H9 (cell line): ENCODE measurements at regions not wholly inside any gene's neighbourhood (a gene's known extent, or its start where the extent isn't known, plus 50 kb on each side); places are given as distances from the start of the nearest gene placed in this dataset.
"Not testable (repeated sequence)": the region's sequence is repeated elsewhere in the genome, so short reads cannot be mapped to it uniquely, and the experiment has no call there.

Source experiments
- DNase-seq: peaks from one replicate; pipeline ENCODE4 v3.0.0-alpha.2; 2017
- H2AFZ ChIP-seq: one replicate; pipeline ENCODE4 v1.6.1; 2013; ENCODE audit warnings: mild to moderate bottlenecking, low read length, control low read depth, moderate library complexity
- H2AK5ac ChIP-seq: 2 replicates; pipeline ENCODE4 v1.6.1; 2013; ENCODE audit warnings: low read length, control low read depth, mixed read lengths; ENCODE audit not compliant: insufficient read length
- H2BK120ac ChIP-seq: one replicate; pipeline ENCODE4 v1.6.1; 2013; ENCODE audit warnings: low read depth, mild to moderate bottlenecking, low read length, control low read depth, inconsistent platforms; ENCODE audit not compliant: poor library complexity, severe bottlenecking
- H2BK12ac ChIP-seq: 2 replicates; pipeline ENCODE4 v1.6.1; 2013; ENCODE audit warnings: low read length, control low read depth, mixed read lengths, low read depth; ENCODE audit not compliant: insufficient read length
- H2BK15ac ChIP-seq: 2 replicates; pipeline ENCODE4 v1.6.1; 2013; ENCODE audit warnings: low read depth, low read length, control low read depth
- H2BK20ac ChIP-seq: one replicate; pipeline ENCODE4 v1.6.1; 2013; ENCODE audit warnings: low read depth, mild to moderate bottlenecking, low read length, control low read depth, inconsistent platforms; ENCODE audit not compliant: poor library complexity, severe bottlenecking
- H2BK5ac ChIP-seq: 2 replicates; pipeline ENCODE4 v1.6.1; 2013; ENCODE audit warnings: low read length, control low read depth, mixed read lengths; ENCODE audit not compliant: insufficient read length
- H3K14ac ChIP-seq: 2 replicates; pipeline ENCODE4 v1.6.1; 2013; ENCODE audit warnings: low read length, control low read depth; ENCODE audit not compliant: insufficient read depth
- H3K18ac ChIP-seq: 2 replicates; pipeline ENCODE4 v1.6.1; 2013; ENCODE audit warnings: low read depth, mild to moderate bottlenecking, mixed read lengths, low read length, control low read depth; ENCODE audit not compliant: insufficient read length
- H3K23ac ChIP-seq: 2 replicates; pipeline ENCODE4 v1.6.1; 2013; ENCODE audit warnings: low read length, control low read depth, mixed read lengths, low read depth; ENCODE audit not compliant: insufficient read length
- H3K23me2 ChIP-seq: 2 replicates; pipeline ENCODE4 v1.6.1; 2013; ENCODE audit warnings: low read depth, mild to moderate bottlenecking, mixed read lengths, low read length, control low read depth; ENCODE audit not compliant: insufficient read length, poor library complexity, severe bottlenecking
- H3K27ac ChIP-seq: 2 replicates; pipeline ENCODE4 v1.5.1; 2013; ENCODE audit warnings: low read length, control low read depth, mixed read lengths, low read depth; ENCODE audit not compliant: insufficient read length
- H3K27me3 ChIP-seq: 2 replicates; pipeline ENCODE4 v1.6.1; 2013; ENCODE audit warnings: low read length, control low read depth, inconsistent platforms; ENCODE audit not compliant: insufficient read depth
- H3K4ac ChIP-seq: 2 replicates; pipeline ENCODE4 v1.6.1; 2013; ENCODE audit warnings: low read depth, mild to moderate bottlenecking, control low read depth, inconsistent platforms, low read length, moderate library complexity
- H3K4me1 ChIP-seq: 2 replicates; pipeline ENCODE4 v1.6.1; 2013; ENCODE audit warnings: low read length, control low read depth, inconsistent platforms; ENCODE audit not compliant: insufficient read depth
- H3K4me2 ChIP-seq: 2 replicates; pipeline ENCODE4 v1.6.1; 2013; ENCODE audit warnings: low read length, control low read depth, mixed read lengths; ENCODE audit not compliant: insufficient read length, insufficient read depth
- H3K56ac ChIP-seq: 2 replicates; pipeline ENCODE4 v1.6.1; 2013; ENCODE audit warnings: low read depth, mild to moderate bottlenecking, mixed read lengths, low read length, control low read depth; ENCODE audit not compliant: insufficient read length
- H3K79me1 ChIP-seq: 2 replicates; pipeline ENCODE4 v1.6.1; 2013; ENCODE audit warnings: low read depth, mild to moderate bottlenecking, moderate library complexity, low read length, control low read depth, inconsistent platforms; ENCODE audit not compliant: insufficient read depth, poor library complexity, severe bottlenecking
- H3K79me2 ChIP-seq: 2 replicates; pipeline ENCODE4 v1.6.1; 2013; ENCODE audit warnings: low read length, control low read depth, inconsistent platforms; ENCODE audit not compliant: insufficient read depth
- H3K9ac ChIP-seq: 2 replicates; pipeline ENCODE4 v1.6.1; 2013; ENCODE audit warnings: low read length, control low read depth, mixed read lengths; ENCODE audit not compliant: insufficient read length; ENCODE audit errors: extremely low read depth
- H3K9me3 ChIP-seq: one replicate; pipeline ENCODE4 v1.6.1; 2013; ENCODE audit warnings: low read depth, low read length, inconsistent platforms; ENCODE audit not compliant: control insufficient read depth
- H3T11ph ChIP-seq: one replicate; pipeline ENCODE4 v1.6.1; 2013; ENCODE audit warnings: mild to moderate bottlenecking, low read length, control low read depth, inconsistent platforms
- H4K20me1 ChIP-seq: one replicate; pipeline ENCODE4 v1.6.1; 2013; ENCODE audit not compliant: control insufficient read depth, insufficient read length, insufficient read depth
- H4K5ac ChIP-seq: 2 replicates; pipeline ENCODE4 v1.6.1; 2013; ENCODE audit warnings: low read depth, mild to moderate bottlenecking, mixed read lengths, low read length, control low read depth; ENCODE audit not compliant: insufficient read length
- H4K8ac ChIP-seq: replicated peaks from 2 replicates; pipeline ENCODE4 v1.6.1; 2013; ENCODE audit warnings: low read length, control low read depth, mixed read lengths, low read depth; ENCODE audit not compliant: insufficient read length
- H4K91ac ChIP-seq: 2 replicates; pipeline ENCODE4 v1.6.1; 2013; ENCODE audit warnings: low read depth, mild to moderate bottlenecking, moderate library complexity, mixed read lengths, low read length, control low read depth; ENCODE audit not compliant: insufficient read length
- H3K27ac Mint-ChIP-seq, 3 experiments: 2 replicates in 2 of 3; 3 replicates in 1 of 3; pipeline ENCODE4 v1.8.0; 2020 to 2021; ENCODE audit warnings: mixed read lengths in 3 of 3, mild to moderate bottlenecking in 1 of 3, moderate library complexity in 1 of 3
- H3K27me3 Mint-ChIP-seq: 2 replicates; pipeline ENCODE4 v1.8.0; 2021; ENCODE audit warnings: low read depth, mild to moderate bottlenecking, moderate library complexity, mixed read lengths
- H3K36me3 Mint-ChIP-seq, 3 experiments: 2 replicates in 2 of 3; 3 replicates in 1 of 3; pipeline ENCODE4 v1.8.0; 2020 to 2021; ENCODE audit warnings: low read depth in 3 of 3, mixed read lengths in 3 of 3; ENCODE audit not compliant: insufficient read depth in 1 of 3
- H3K4me1 Mint-ChIP-seq, 2 experiments: 2 replicates each; pipeline ENCODE4 v1.8.0; 2020; ENCODE audit warnings: mixed read lengths in 2 of 2
- H3K4me3 Mint-ChIP-seq, 2 experiments: 2 replicates in 1 of 2; 3 replicates in 1 of 2; pipeline ENCODE4 v1.8.0; 2020 to 2021; ENCODE audit warnings: mild to moderate bottlenecking in 2 of 2, mixed read lengths in 2 of 2, moderate library complexity in 1 of 2
- H3K9me3 Mint-ChIP-seq, 2 experiments: 2 replicates in 1 of 2; 3 replicates in 1 of 2; pipeline ENCODE4 v1.8.0; 2020; ENCODE audit warnings: mild to moderate bottlenecking in 2 of 2, mixed read lengths in 2 of 2, moderate library complexity in 1 of 2
- CTCF ChIP-seq: fragments of 200-600 bp; sonication (generic); conservative IDR thresholded peaks from 3 replicates; pipeline ENCODE4 v1.8.0; 2021; ENCODE audit warnings: antibody characterized with exemption, mild to moderate bottlenecking
- WGBS: extraction: QIAGEN DNeasy Blood & Tissue Kit; methylation state at CpG from one replicate; pipeline ENCODE4 v1.1.7; 2013; ENCODE audit warnings: missing lambda C conversion rate, low lambda C conversion rate, mixed read lengths; ENCODE audit not compliant: insufficient read length; ENCODE audit errors: extremely low coverage; 5-methylcytosine and 5-hydroxymethylcytosine counted together

GRCh38 chr3:80612366-80612765 is 844.6 kb upstream of the ROBO1 start:
- H3K9ac ChIP-seq: no peak overlapping the region
- Mint-ChIP-seq H3K36me3 (no peaks in the 10 kb centered on the region), H3K9me3 (no peaks in the 10 kb centered on the region), H3K4me3 (no peak overlapping the region), H3K27ac (no peak overlapping the region), H3K27me3 (no peaks in the 10 kb centered on the region), H3K4me1 (peaks cover 5 to 7% of the 10 kb centered on the region in 2 experiments; a peak in 3 of 4 replicates)
- H4K8ac ChIP-seq: no peak overlapping the region
- no peaks in the 10 kb centered on the region for H3K27me3 ChIP-seq
- H2BK5ac ChIP-seq: no peak overlapping the region
- no peak overlapping the region for H3K23ac ChIP-seq
- no peak overlapping the region for H3K4me2 ChIP-seq
- H3K4me1 ChIP-seq: no peaks in the 10 kb centered on the region
- H3K56ac ChIP-seq: no peak overlapping the region
- no peaks in the 10 kb centered on the region for H3K9me3 ChIP-seq
- no peaks in the 10 kb centered on the region for H3K79me2 ChIP-seq
- H3K27ac ChIP-seq: no peak overlapping the region
- no peak overlapping the region for H2BK20ac ChIP-seq
- no peak overlapping the region for H2AFZ ChIP-seq
- H3K4ac ChIP-seq: no peak overlapping the region
- no peak for DNase-seq
- no peak overlapping the region for H2BK15ac ChIP-seq
- H2AK5ac ChIP-seq: no peak overlapping the region
- H2BK120ac ChIP-seq: no peak overlapping the region
- no peak overlapping the region for H4K91ac ChIP-seq
- H4K5ac ChIP-seq: no peak overlapping the region
- TF ChIP-seq CTCF: no peak
- no CpG with 5 or more reads among the region's 2 CpGs for WGBS
- no peak overlapping the region for H2BK12ac ChIP-seq
- no peaks in the 10 kb centered on the region for H3K23me2 ChIP-seq
- no peaks in the 10 kb centered on the region for H3K79me1 ChIP-seq
- no peak overlapping the region for H3K14ac ChIP-seq
- H3K18ac ChIP-seq: no peak overlapping the region
- no peaks in the 10 kb centered on the region for H4K20me1 ChIP-seq
- no peak overlapping the region for H3T11ph ChIP-seq

- H2BK12ac ChIP-seq, H3K79me2 ChIP-seq: not testable (repeated sequence)
Measured at GRCh38 chr3:80608072-80608471, 840.3 kb upstream of the ROBO1 start.

More at GRCh38 chr3:80608072-80608471, 840.3 kb upstream of the ROBO1 start:
- H2AFZ ChIP-seq, H3K14ac ChIP-seq, H3K4me2 ChIP-seq, H3K56ac ChIP-seq, H3K27me3 Mint-ChIP-seq, H4K20me1 ChIP-seq, H3K4ac ChIP-seq, H2BK5ac ChIP-seq, H3K9me3 Mint-ChIP-seq, H3K4me1 ChIP-seq, H3K36me3 Mint-ChIP-seq, H3K27ac ChIP-seq, H3T11ph ChIP-seq, H3K18ac ChIP-seq, H3K9me3 ChIP-seq, H4K91ac ChIP-seq, H3K27me3 ChIP-seq, H3K23ac ChIP-seq, H2BK20ac ChIP-seq, H3K79me1 ChIP-seq, DNase-seq, H4K5ac ChIP-seq, H2AK5ac ChIP-seq, H3K27ac Mint-ChIP-seq, H3K23me2 ChIP-seq, H3K4me3 Mint-ChIP-seq, H4K8ac ChIP-seq, H3K9ac ChIP-seq, H2BK120ac ChIP-seq, H2BK15ac ChIP-seq: not testable (repeated sequence)
- H3K4me1 Mint-ChIP-seq: peaks cover 14 to 18% of the 10 kb centered on the region in 2 experiments
- WGBS: 92% methylated on average over 3 of the region's 3 CpGs
